Ishikawa (cell line): ENCODE measurements at regions not wholly inside any gene's neighbourhood (a gene's known extent, or its start where the extent isn't known, plus 50 kb on each side); places are given as distances from the start of the nearest gene placed in this dataset.

ENCODE experiments used
- CREB1 ChIP-seq: IDR thresholded peaks from 2 replicates; pipeline ENCODE4 v1.6.1; 2012; ENCODE audit warnings: low read depth
- EGR1 ChIP-seq: IDR thresholded peaks from 2 replicates; pipeline ENCODE4 v1.6.1; 2012
- EP300 ChIP-seq: IDR thresholded peaks from 2 replicates; pipeline ENCODE4 v1.6.1; 2012; ENCODE audit warnings: borderline replicate concordance
- FOXM1 ChIP-seq: IDR thresholded peaks from 2 replicates; pipeline ENCODE4 v1.6.1; 2012; ENCODE audit warnings: low read depth, borderline replicate concordance
- MAX ChIP-seq: IDR thresholded peaks from 2 replicates; pipeline ENCODE4 v1.6.1; 2012
- NFIC ChIP-seq: IDR thresholded peaks from 2 replicates; pipeline ENCODE4 v1.6.1; 2012
- TAF1 ChIP-seq: IDR thresholded peaks from 2 replicates; pipeline ENCODE4 v1.6.1; 2012; ENCODE audit warnings: low read depth, mild to moderate bottlenecking
- TCF12 ChIP-seq: IDR thresholded peaks from 2 replicates; pipeline ENCODE4 v1.6.1; 2012; ENCODE audit warnings: low read depth
- YY1 ChIP-seq: IDR thresholded peaks from 2 replicates; pipeline ENCODE4 v1.6.1; 2012; ENCODE audit warnings: low read depth

- no peak for TF ChIP-seq CREB1
- TF ChIP-seq TAF1, result no peak
- no peak for TF ChIP-seq YY1
- TF ChIP-seq EGR1, result no peak
- no peak for TF ChIP-seq NFIC
- no peak for TF ChIP-seq EP300
- no peak for TF ChIP-seq FOXM1
- no peak for TF ChIP-seq TCF12
- TF ChIP-seq MAX, result no peak
These were observed 241.4 kb upstream of the DGKB start for GRCh38 chr7:15143936-15144335.
